Lung microvascular endothelial cell (primary cell): ENCODE measurements at regions not wholly inside any gene's neighbourhood (a gene's known extent, or its start where the extent isn't known, plus 50 kb on each side); places are given as distances from the start of the nearest gene placed in this dataset.

Experiments used
- DNase-seq, 2 donors: peaks; one replicate each; pipeline versions ENCODE4 v3.0.0 to v3.0.0-alpha.2; 2010; ENCODE audit warnings: low read depth in 2 of 2

- DNase-seq: no peak
Observed at GRCh38 chr9:17969232-17969631, 390.4 kb downstream of the SH3GL2 start.

GRCh38 chr9:17970277-17970676 is 391.4 kb downstream of the SH3GL2 start:
- DNase-seq: no peak

GRCh38 chr9:17978773-17979172 is 399.9 kb downstream of the SH3GL2 start:
- no peak for DNase-seq

- DNase-seq: no peak
Observed at GRCh38 chr9:17986595-17986994, 407.7 kb downstream of the SH3GL2 start.

GRCh38 chr9:17987189-17987588 is 408.3 kb downstream of the SH3GL2 start:
- DNase-seq: no peak

GRCh38 chr9:17988489-17988888 is 409.6 kb downstream of the SH3GL2 start:
- no peak for DNase-seq

- DNase-seq: no peak
Observed at GRCh38 chr9:17990602-17991001, 411.7 kb downstream of the SH3GL2 start.

- no peak for DNase-seq
Observed at GRCh38 chr9:17993024-17993423, 414.2 kb downstream of the SH3GL2 start.

GRCh38 chr9:17994695-17995425 is 416.0 kb downstream of the SH3GL2 start:
- DNase-seq: no peak

GRCh38 chr9:17996728-17997127 is 417.9 kb downstream of the SH3GL2 start:
- no peak for DNase-seq

GRCh38 chr9:18002718-18003438 is 424.0 kb downstream of the SH3GL2 start:
- DNase-seq: no peak

GRCh38 chr9:18006591-18006990 is 427.7 kb downstream of the SH3GL2 start:
- no peak for DNase-seq

- DNase-seq: no peak
Observed at GRCh38 chr9:18007621-18008020, 428.8 kb downstream of the SH3GL2 start.

- DNase-seq: no peak
Observed at GRCh38 chr9:18009902-18010301, 431.0 kb downstream of the SH3GL2 start.

- DNase-seq: no peak
Observed at GRCh38 chr9:18010492-18010891, 431.6 kb downstream of the SH3GL2 start.

- no peak for DNase-seq
Observed at GRCh38 chr9:18012170-18012569, 433.3 kb downstream of the SH3GL2 start.

GRCh38 chr9:18014556-18014955 is 435.7 kb downstream of the SH3GL2 start:
- DNase-seq: no peak

- DNase-seq: no peak
Observed at GRCh38 chr9:18015116-18015515, 436.2 kb downstream of the SH3GL2 start.

GRCh38 chr9:18017136-18017535 is 438.3 kb downstream of the SH3GL2 start:
- no peak for DNase-seq

GRCh38 chr9:18018221-18018620 is 439.4 kb downstream of the SH3GL2 start:
- DNase-seq: no peak

- DNase-seq: no peak
Observed at GRCh38 chr9:18018661-18019060, 439.8 kb downstream of the SH3GL2 start.

- no peak for DNase-seq
Observed at GRCh38 chr9:18020121-18020745, 441.4 kb downstream of the SH3GL2 start.

GRCh38 chr9:18022642-18023041 is 443.8 kb downstream of the SH3GL2 start:
- DNase-seq: no peak
